ENCODE measurements at regions not wholly inside any gene's neighbourhood (a gene's known extent, or its start where the extent isn't known, plus 50 kb on each side); places are given as distances from the start of the nearest gene placed in this dataset.

DNA sequence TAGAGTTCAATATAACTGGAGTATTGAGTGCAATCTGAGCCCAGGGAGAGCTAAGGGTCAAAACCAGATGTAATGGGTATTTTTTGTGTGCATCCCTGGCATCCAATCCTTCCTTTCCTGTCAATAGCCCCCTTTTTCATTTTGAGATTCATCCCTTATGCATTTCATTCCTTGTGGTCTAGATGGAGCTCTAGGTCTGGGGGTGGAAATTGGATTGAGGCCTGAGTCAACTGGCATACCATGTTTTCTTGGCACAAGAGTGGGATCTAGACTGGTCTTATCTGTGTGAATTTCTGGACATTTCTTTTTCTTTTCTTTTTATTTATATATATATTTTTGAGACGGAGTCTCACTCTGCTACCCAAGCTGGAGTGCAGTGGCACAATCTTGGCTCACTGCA lies 67.3 kb upstream of the RAB3GAP2 start:
- in situ Hi-C loops (cut with HindIII; ENCODE audit: low pct_unique_long_range_greater_than_20kb, low sequenced_read_pairs) = no loop called here
- DNase-seq (ENCODE audit: low read depth in 1 of 2, low spot score in 1 of 2) = peak in 1 of 2 experiments; percentile 34
- no peak for TF ChIP-seq JUND (IDR thresholded peaks at IDR 0.05; ENCODE audit: low read depth)

DNA sequence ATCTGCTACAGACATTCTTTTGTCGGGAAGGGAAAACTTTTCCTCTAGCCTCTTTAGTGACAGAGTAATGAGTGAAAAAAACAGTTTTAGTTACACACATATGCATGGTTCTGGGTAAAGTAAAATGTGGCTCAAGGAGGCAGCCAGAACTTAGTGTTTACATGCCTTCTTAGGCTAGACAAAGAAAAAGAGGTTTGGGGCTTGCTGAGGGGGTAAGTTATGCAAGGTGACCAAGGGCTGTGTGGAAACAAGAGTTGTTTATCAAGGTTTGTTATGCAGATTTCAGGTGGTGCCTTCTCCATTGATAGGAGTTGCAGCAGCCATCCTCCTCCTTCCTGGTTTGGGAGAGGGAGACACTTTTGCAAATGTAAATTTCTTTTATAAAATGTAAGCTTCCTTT lies 66.5 kb upstream of the RAB3GAP2 start:
- no peak for DNase-seq (ENCODE audit: low read depth in 1 of 2, low spot score in 1 of 2)
- no peak for TF ChIP-seq JUND (IDR thresholded peaks at IDR 0.05; ENCODE audit: low read depth)
- in situ Hi-C loops (cut with HindIII; ENCODE audit: low pct_unique_long_range_greater_than_20kb, low sequenced_read_pairs) = no loop called here

DNA sequence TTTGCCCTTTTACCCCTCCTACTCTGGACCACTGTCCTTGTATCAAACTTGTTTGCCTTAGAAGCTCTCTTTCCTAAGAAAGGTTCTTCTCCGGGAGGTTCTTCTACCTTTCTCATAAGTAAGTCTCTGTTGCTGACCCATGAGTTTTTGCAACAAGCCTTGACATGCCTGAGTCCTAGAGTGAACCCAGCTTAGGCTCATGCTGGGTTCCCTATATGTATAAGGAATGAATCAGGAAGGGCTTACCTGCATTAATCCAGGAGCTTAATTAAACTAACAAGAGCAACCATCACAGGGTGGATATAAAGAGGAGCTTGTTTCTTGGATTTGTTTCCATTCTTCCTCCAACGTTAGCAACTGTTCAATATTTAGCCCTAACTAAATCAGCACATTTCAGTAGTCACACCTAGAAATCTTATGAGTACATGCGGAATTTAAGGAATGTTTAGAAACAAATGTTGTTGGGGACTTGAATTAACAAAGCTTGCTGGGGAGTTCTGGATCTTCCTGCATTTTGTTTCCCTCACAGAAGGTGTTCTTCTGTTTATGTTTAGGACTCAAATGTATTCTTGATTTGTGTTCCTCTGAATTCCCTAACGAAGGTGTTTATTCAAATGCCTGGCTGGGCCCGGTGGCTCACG lies 64.3 kb upstream of the RAB3GAP2 start:
- in situ Hi-C loops (cut with HindIII; ENCODE audit: low pct_unique_long_range_greater_than_20kb, low sequenced_read_pairs) = no loop called here
- TF ChIP-seq JUND (IDR thresholded peaks at IDR 0.05; ENCODE audit: low read depth) = no peak
- DNase-seq (ENCODE audit: low read depth in 1 of 2, low spot score in 1 of 2) = peak in 1 of 2 experiments; percentile 61

DNA sequence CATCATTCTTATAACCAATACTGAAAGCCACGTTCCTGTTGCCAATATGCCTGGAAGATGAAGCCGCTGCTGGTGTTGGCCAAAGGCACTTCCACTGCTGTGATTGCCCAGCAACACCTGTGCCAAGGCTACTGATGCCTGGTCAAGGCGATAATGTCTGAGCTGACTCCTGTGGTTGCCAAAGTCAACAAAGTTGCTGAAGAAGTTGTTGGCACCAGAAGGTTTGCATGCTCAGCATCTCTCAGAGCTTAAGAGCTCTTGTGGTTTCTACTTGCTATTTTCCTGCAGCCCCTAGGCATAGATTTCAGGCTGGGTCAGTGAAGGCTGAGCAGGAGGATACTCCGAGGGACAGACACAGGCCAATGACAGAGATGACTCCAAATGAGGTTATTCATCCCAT lies 63.4 kb upstream of the RAB3GAP2 start:
- 0 out of 2 replicates have a peak, but pooled peaks have one; percentile 37 for TF ChIP-seq JUND (IDR thresholded peaks at IDR 0.05; ENCODE audit: low read depth)
- in situ Hi-C loops (cut with HindIII; ENCODE audit: low pct_unique_long_range_greater_than_20kb, low sequenced_read_pairs) = no loop called here
- DNase-seq (ENCODE audit: low read depth in 1 of 2, low spot score in 1 of 2) = peak; percentile 9 to 93

DNA sequence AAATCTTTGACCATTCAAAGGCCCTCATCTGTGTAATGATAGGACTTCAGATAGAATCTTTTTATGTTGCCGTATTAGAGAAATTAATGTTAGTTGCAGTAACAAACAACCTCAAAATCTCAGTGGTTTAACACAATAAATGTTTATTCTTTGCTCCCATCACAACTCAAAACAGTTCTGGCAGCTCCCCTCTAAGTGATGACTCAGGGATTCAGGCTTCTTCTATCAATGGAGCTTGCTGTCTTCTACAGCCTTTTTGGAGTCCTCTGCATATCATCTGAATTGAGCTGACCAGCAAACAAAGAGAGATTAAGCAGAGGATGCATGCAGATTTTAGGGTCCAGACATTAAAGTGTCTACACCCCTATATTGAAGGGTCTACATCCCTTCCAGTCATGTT lies 59.1 kb upstream of the RAB3GAP2 start:
- DNase-seq (ENCODE audit: low read depth in 1 of 2, low spot score in 1 of 2) = no peak
- no peak for TF ChIP-seq JUND (IDR thresholded peaks at IDR 0.05; ENCODE audit: low read depth)
- in situ Hi-C loops (cut with HindIII; ENCODE audit: low pct_unique_long_range_greater_than_20kb, low sequenced_read_pairs) = no loop called here

DNA sequence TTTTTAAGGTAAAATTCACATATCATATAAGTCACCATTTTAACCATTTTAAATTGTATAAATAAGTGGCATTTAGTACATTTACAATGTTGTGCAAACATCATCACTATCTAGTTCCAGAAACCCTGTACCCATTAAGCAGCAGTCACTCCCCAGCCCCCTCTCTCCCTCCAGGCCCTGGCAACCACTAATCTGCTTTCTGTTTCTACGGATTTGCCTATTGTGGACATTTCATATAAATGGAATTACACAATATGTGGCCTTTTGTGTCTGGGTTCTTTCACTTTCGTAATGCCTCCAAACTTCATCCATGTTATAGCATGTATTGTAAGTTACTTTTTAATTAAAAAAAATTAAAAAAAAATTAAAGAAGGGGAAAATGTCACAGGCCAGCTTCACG lies 58.0 kb upstream of the RAB3GAP2 start:
- in situ Hi-C loops (cut with HindIII; ENCODE audit: low pct_unique_long_range_greater_than_20kb, low sequenced_read_pairs) = no loop called here

DNA sequence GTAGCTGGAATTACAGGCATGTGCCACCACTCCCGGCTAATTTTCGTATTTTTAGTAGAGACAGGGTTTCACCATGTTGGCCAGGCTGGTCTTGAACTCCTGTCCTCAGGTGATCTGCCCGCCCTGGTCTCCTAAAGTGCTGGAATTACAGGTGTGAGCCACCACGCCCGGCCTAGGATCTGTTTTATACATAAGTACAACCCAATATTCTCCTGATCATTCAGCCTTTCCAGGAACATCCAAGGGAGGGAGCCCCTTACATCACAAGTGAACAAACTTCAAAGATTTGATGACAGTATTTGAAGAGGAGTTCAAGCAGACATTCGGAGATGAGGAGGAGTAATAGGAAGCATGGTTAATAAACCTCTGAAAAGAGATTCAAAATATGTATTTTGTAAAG lies 54.9 kb upstream of the RAB3GAP2 start:
- no peak for DNase-seq (ENCODE audit: low read depth in 1 of 2, low spot score in 1 of 2)
- in situ Hi-C loops (cut with HindIII; ENCODE audit: low pct_unique_long_range_greater_than_20kb, low sequenced_read_pairs) = no loop called here
- no peak for TF ChIP-seq JUND (IDR thresholded peaks at IDR 0.05; ENCODE audit: low read depth)

More for the DNA sequence above, 58.0 kb upstream of the RAB3GAP2 start:
- no peak for TF ChIP-seq JUND (IDR thresholded peaks at IDR 0.05; ENCODE audit: low read depth)
- DNase-seq (ENCODE audit: low read depth in 1 of 2, low spot score in 1 of 2) = no peak

DNA sequence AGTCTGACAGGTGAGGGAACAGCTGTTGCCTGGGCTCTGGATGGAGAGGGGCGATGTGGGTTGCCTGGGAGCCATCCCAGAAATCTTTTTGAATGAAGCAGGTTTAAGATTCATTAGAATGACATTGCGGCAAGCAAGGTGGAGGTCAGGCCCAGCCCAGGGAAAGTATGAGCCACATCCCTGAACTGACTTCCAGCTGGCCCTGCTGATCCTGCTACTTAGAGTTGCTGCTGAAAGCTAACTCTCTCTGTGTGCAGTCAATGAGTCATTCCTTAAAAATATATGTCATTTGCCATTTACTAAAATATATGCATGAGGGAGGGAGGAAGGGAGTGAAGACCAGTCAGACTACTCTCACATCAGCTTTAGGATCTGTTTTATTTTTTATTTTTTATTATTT lies 54.3 kb upstream of the RAB3GAP2 start:
- in situ Hi-C loops (cut with HindIII; ENCODE audit: low pct_unique_long_range_greater_than_20kb, low sequenced_read_pairs) = no loop called here
- TF ChIP-seq JUND (IDR thresholded peaks at IDR 0.05; ENCODE audit: low read depth) = no peak
- DNase-seq (ENCODE audit: low read depth in 1 of 2, low spot score in 1 of 2) = no peak

DNA sequence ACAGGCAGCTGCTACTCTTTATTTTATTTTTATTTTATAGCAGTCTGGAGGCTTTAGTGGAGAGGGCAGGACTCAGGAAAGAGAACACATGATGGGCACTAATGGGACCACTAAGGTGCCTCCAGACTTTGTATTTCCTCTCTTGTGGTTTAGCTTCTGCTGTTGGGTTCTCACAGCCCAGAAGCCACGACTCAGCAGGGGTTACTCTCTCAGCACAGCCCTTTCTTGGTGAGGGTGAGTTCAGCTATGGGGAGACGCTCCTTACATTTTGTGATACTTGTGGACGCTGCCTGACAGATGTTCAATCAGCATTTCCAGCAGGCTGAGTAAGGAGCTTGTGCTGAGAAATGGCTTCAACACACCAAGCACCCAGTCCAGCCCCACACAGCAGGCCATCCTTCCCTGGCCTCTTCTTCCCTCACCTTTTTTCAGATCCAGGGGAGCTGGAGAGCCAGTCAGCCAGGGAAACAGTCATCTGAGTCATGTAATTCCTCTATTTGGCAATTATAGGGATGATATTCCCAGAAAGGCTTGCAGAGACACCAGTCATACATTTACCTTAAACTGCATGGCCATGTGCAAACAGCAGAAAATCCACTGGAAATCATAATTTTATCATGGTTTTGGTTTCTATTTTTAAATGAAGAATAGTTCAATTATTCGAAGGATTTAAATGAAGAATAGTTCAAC lies 53.2 kb upstream of the RAB3GAP2 start:
- TF ChIP-seq JUND (IDR thresholded peaks at IDR 0.05; ENCODE audit: low read depth) = no peak
- in situ Hi-C loops (cut with HindIII; ENCODE audit: low pct_unique_long_range_greater_than_20kb, low sequenced_read_pairs) = no loop called here
- no peak for DNase-seq (ENCODE audit: low read depth in 1 of 2, low spot score in 1 of 2)

DNA sequence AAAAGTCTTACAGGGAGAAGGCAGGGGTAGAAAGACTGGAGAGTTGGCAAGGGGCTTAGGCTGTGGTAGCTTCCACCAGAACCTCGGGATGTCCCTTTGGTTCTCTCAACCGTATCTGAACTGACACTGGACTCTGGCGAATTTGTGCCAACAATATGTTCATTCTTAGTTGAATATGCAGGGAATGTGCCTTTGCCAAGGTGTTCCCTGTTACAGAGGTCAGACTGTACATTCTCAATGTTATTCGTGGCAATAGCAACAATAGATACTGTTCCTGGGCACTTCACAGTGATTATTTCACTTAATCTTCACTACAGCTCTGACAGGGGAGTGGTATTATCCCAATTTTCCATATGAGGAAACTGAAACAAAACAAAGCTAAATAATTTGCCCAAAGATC lies 51.5 kb upstream of the RAB3GAP2 start:
- in situ Hi-C loops (cut with HindIII; ENCODE audit: low pct_unique_long_range_greater_than_20kb, low sequenced_read_pairs) = no loop called here
- DNase-seq (ENCODE audit: low read depth in 1 of 2, low spot score in 1 of 2) = no peak

DNA sequence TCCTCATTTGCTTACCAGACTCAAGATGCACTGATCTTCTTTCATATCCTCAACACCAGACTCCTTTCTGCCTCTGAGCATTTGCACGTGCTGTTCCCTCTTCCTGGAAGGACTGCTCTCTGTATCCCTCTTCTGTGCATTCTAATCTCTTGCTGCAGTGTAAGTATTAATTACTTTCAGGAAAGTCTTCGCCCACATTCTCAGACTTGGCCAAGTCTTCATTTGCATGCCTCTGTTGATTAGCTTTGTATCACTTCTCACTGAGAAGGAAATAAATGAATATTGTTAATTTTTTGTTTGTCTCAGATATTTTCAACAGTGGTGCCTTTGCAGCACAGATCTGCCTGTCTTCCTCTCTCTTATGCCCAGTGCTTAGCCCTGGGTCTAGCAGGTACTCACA lies 50.3 kb upstream of the RAB3GAP2 start:
- in situ Hi-C loops (cut with HindIII; ENCODE audit: low pct_unique_long_range_greater_than_20kb, low sequenced_read_pairs) = no loop called here
- DNase-seq (ENCODE audit: low read depth in 1 of 2, low spot score in 1 of 2) = no peak
- TF ChIP-seq JUND (IDR thresholded peaks at IDR 0.05; ENCODE audit: low read depth) = no peak

More for the DNA sequence above, 51.5 kb upstream of the RAB3GAP2 start:
- no peak for TF ChIP-seq JUND (IDR thresholded peaks at IDR 0.05; ENCODE audit: low read depth)

Data from T47D (cell line).